HUDEP-2 (cell line): ENCODE measurements at regions not wholly inside any gene's neighbourhood (a gene's known extent, or its start where the extent isn't known, plus 50 kb on each side); places are given as distances from the start of the nearest gene placed in this dataset.

Experiments
- DNase-seq, 76 experiments: peaks; one replicate each; lab custom pipeline; 2025; ENCODE audit not compliant: unreplicated experiment in 76 of 76; lab: John Stamatoyannopoulos, UW

- no peak for DNase-seq
Measured at GRCh38 chr2:120453635-120453998, 107.7 kb downstream of the INHBB start.

- DNase-seq, result no peak
Measured at GRCh38 chr2:120454654-120455385, 108.9 kb downstream of the INHBB start.

- DNase-seq, result no peak
Measured at GRCh38 chr2:120455390-120455789, 109.5 kb downstream of the INHBB start.

- no peak for DNase-seq
Measured at GRCh38 chr2:120456867-120457266, 110.9 kb downstream of the INHBB start.

- no peak for DNase-seq
Measured at GRCh38 chr2:120460511-120460910, 114.6 kb downstream of the INHBB start.

GRCh38 chr2:120461092-120461491 is 115.2 kb downstream of the INHBB start:
- DNase-seq, result no peak

GRCh38 chr2:120461546-120462537 is 115.9 kb downstream of the INHBB start:
- DNase-seq, result no peak

- DNase-seq, result no peak
Measured at GRCh38 chr2:120463527-120463926, 117.6 kb downstream of the INHBB start.

GRCh38 chr2:120463996-120464395 is 118.1 kb downstream of the INHBB start:
- no peak for DNase-seq

GRCh38 chr2:120464448-120464931 is 118.6 kb downstream of the INHBB start:
- DNase-seq, result no peak

GRCh38 chr2:120465012-120465700 is 119.2 kb downstream of the INHBB start:
- DNase-seq, result no peak

GRCh38 chr2:120465701-120465988 is 119.7 kb downstream of the INHBB start:
- no peak for DNase-seq

GRCh38 chr2:120465989-120466703 is 120.2 kb downstream of the INHBB start:
- DNase-seq, result no peak

GRCh38 chr2:120466704-120467054 is 120.7 kb downstream of the INHBB start:
- no peak for DNase-seq

- no peak for DNase-seq
Measured at GRCh38 chr2:120468136-120468535, 122.2 kb downstream of the INHBB start.

- no peak for DNase-seq
Measured at GRCh38 chr2:120469426-120469825, 123.5 kb downstream of the INHBB start.

GRCh38 chr2:120470041-120470965 is 124.4 kb downstream of the INHBB start:
- no peak for DNase-seq

GRCh38 chr2:120471166-120471565 is 125.2 kb downstream of the INHBB start:
- DNase-seq, result no peak

- no peak for DNase-seq
Measured at GRCh38 chr2:120472031-120472430, 126.1 kb downstream of the INHBB start.

- no peak for DNase-seq
Measured at GRCh38 chr2:120472891-120473309, 127.0 kb downstream of the INHBB start.
